NCI-H526 (cell line): ENCODE measurements at regions not wholly inside any gene's neighbourhood (a gene's known extent, or its start where the extent isn't known, plus 50 kb on each side); places are given as distances from the start of the nearest gene placed in this dataset.
"Not testable (repeated sequence)": the region's sequence is repeated elsewhere in the genome, so short reads cannot be mapped to it uniquely, and the experiment has no call there.

ENCODE experiments used
- DNase-seq, 2 experiments: peaks; one replicate each; lab custom pipeline; 2025; lab: John Stamatoyannopoulos, UW

DNA sequence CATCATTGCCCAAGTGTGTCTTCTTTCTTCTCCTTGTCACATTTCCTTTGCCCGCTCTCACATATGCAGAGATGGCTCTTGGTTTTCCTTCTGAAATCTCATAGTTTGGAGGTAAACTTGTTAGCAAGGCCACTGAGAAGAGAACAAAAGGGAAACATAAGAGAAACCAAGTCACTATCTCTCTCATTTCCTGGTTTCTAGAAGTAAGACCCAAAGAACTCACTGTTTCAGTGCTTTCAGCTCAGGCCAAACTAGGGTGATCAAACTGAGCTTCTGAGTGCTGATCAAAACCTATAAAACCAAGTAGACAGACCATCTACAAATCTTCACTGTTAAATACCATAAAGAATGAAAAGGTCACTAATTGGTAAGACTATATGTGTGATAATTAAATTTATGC, 275.4 kb upstream of the BTG1 start:
- DNase-seq: no peak

GRCh38 chr12:92419201-92419600, 273.6 kb upstream of the BTG1 start:
- no peak for DNase-seq

- no peak for DNase-seq
Measured at GRCh38 chr12:92418381-92418780, 272.7 kb upstream of the BTG1 start.

- DNase-seq: no peak
Measured at GRCh38 chr12:92417373-92417772, 271.7 kb upstream of the BTG1 start.

- no peak for DNase-seq
Measured at GRCh38 chr12:92416385-92416812, 270.8 kb upstream of the BTG1 start.

- no peak for DNase-seq
Measured at GRCh38 chr12:92414170-92415070, 268.8 kb upstream of the BTG1 start.

DNA sequence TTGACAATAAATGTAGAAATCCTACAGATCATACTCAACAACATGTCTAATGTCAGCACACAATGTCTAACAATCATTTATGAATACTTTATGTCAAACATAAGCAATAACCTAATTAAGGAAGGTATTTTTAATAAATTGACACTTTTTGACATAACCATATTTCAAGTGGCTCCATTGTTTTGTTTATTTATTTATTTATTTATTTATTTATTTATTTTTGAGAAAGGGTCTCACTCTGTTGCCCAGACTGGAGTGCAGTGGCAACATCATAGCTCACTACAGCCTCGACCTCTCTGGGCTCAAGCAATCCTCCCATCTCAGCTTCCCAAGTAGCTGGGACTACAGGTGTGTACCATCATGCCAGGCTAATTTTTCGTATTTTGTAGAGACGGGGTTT, 267.6 kb upstream of the BTG1 start:
- no peak for DNase-seq

DNA sequence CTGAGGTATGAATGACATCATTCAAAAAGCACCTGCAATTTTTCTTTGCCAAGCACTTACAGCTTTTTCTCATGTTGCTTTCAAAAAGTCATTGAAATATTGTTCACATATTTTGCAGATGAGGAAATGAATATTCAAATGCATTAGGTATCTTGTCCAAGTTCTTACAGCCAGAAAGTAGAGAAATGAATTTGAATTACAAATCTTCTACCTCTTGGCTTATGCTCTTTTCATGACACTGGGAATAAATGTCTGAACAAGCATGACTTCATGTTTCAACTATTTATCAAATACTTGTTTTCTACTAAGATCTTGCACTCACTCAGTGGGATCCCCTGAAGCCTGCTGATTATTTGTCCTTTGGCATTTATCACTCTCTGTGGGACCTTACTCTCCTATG, 267.2 kb upstream of the BTG1 start:
- no peak for DNase-seq

DNA sequence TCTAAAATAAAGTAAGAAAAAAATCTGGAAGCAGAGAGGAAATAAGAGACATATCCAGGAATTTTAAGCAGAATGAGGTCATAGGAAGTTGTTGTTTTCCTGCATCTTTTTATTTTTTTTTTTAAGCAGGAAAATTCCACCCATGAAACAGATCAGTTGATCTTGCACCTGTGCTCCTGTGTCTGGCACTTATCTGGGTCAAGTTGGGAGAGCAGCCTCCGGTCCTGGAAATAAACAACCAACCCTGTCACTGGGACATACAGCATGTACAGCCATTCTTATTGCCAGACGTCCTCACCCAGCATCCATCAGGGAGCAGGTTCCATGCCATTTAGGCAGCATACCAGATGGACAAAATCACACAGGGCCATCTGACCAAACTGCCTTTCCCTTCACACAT, 266.0 kb upstream of the BTG1 start:
- DNase-seq: no peak

DNA sequence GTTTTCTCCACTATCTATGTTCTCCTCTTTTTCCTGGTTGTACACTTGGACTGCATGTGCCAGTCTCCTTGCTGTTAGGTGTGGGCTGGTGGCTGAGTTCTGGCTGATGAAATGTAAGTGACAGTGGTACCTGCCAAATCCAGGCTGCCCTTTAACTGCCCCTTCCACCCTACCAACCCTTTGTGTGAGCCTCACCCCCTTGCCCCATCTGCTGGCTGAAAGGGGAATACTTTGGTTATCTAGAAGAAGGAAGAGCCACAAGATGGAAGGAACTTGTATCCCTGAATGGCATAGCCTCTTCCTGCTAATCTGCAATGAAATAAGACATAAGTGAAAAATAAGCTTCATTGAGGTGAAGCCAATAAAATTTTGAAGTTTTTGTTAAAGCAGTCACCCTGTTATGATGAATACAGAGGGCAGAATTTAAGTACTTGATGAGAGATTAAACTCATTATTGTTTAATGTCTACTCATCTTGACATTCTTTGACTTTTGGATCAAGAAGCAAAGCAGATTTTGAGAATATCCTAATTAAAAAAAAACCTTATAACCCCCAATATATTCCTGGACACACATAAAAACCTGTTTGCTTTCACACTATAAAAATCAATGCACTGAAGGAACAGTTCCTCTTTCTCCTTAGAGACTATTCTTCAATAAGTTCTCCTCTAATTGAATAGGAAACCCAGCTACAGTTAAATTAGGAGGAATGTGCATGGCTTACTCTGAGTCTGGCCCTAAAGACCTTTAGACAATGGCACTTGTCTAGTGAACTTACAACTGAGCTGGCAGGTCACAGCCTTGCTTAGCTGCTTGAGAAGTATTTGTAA, 262.6 kb upstream of the BTG1 start:
- DNase-seq: peak; percentile 39 to 77

GRCh38 chr12:92406404-92407070, 260.9 kb upstream of the BTG1 start:
- DNase-seq: not testable (repeated sequence)

DNA sequence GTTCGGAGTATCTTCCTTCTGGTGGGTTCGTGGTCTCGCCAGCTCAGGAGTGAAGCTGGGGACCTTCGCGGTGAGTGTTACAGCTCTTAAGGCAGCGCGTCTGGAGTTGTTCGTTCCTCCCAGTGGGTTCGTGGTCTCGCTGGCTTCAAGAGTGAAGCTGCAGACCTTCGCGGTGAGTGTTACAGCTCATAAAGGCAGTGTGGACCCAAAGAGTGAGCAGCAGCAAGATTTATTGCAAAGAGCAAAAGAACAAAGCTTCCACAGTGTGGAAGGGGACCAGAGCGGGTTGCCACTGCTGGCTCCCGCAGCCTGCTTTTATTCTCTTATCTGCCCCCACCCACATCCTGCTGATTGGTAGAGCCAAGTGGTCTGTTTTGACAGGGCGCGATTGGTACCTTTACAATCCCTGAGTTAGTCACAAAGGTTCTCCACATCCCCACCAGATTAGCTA, 260.2 kb upstream of the BTG1 start:
- DNase-seq: not testable (repeated sequence)

DNA sequence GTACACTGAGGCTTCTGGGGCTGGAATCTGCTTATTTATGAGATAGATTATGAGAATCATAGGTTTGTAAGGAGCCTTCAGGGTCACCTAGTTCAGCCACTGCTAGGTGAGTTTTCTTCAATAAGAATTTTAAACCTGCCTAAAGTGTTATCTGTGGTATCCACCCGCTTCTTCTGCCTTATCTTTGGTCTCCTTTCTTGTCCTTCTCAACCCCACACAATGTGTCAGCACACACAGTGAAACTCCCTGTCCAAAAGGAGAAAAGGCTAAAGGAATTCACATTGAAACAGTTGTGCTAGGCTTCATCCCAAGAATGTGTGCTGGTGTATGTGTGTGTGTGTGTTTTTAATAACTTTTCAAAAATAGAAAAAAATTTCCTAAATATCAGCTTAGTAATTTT, 259.3 kb upstream of the BTG1 start:
- DNase-seq: no peak

- DNase-seq: no peak
Measured at GRCh38 chr12:92404259-92404894, 258.7 kb upstream of the BTG1 start.

DNA sequence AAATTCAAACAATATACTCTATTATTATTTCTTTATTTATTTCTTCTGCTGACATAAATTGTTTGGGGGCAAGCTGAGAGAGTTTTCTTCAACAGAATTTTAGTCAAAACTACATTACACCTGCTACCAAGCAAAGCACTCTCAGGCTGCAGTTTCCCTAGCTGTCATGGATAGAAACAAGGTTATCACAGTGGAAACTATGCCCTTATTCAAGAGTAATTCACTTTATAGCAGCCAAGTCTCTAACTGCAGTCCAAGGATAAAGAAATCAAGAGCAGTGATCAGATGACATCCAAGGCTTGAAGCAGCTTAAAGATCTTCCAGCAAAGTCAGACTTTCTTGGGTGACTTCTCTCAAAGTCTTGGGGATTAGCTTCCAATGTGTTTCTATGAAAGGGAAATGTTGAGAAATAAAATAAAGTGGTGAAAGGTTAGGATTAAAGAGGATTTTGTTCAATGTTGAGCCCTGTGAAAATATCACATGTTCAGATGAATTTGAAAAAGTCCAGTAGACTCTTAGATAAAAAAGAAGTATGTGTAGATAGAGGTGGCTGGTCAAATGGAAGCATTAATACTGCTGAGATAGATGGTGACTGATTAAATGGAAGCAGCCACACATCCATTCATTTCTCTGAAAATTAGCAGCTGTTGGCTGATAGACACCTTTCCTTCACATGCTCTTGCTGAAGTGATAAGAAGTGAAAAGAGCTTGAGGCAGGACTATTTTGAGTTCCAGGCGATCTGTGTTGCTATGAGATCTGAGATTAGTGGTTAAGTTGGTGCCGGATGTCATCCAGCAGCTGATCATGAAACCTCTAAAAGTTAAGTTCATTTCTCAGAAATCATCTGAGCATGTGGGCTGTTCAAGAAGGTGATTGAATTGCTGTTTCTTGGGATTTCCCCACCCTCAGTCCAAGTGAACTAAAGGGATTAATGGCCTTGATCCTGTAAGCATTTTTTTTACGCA, 257.8 kb upstream of the BTG1 start:
- no peak for DNase-seq

DNA sequence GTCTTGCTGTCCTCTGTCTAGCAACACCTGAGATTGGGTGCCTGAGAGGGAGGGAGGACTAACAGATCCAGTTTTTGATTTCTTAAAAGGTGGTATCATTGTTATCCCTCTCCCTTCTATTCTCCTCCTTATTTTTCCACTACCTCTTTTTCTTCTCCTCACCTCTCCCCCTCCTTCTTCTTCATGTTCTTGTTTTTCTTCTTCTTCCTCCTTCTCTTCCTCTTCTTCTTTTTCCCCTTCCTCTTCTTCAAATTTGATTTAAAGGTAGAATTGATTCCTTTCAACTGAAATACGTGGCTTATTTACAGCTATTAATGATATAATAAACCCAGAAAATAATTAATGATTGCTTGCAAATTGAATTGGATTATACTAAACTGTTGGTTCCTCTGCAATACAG, 256.8 kb upstream of the BTG1 start:
- no peak for DNase-seq

DNA sequence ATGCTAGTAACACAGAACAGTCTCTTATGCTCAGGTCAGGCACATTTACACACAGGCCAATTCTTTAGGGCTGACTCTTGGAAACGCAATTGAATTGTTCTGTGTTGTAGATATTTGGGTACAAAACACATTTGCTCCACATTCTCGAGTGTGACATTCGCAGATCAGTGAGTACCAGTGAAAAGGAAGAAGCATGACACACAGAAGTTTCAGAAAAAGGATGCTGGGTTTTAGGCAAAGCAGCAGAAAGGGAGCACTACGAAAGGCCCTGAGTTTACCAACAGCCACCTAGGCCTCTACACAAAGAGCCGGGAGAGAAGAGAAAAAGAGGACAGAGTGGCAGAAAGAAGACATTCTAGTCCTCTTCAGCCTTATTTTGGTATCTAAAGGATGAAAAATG, 254.4 kb upstream of the BTG1 start:
- DNase-seq: no peak

DNA sequence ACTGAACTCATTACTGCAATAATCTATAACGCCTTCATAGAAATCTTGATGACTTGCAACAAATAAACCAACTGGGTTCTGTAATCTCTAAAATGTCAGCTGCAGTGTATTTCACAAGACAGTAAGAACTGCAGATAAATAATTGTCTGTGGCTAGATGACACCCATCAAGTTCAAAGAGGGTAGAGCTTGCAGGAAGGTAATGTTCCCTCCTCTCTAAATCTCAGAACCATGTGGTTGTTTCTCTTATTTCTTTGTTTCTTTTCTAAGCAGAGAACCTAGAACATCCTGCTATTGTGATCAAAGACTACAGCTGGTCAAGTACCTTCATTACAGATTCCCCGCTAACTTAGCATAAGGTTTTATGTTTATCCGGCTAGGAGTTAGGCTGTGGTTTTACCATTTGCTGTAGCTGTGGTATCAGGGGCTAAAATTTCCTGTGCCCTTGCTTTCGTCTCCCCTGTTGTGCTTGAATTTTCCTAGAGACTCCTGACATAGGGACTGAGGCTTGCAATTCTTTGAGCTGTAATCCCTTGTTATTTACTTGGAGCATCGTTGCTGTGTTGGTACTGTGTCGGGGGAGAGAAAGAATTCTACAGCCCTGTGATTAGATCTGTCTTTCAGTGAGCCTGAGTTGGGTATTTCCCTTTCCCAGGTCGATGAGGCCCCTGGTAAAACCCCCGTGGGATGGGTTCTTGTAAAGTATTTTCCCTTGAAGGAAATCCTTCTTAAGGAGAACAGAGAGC, 253.1 kb upstream of the BTG1 start:
- DNase-seq: no peak

DNA sequence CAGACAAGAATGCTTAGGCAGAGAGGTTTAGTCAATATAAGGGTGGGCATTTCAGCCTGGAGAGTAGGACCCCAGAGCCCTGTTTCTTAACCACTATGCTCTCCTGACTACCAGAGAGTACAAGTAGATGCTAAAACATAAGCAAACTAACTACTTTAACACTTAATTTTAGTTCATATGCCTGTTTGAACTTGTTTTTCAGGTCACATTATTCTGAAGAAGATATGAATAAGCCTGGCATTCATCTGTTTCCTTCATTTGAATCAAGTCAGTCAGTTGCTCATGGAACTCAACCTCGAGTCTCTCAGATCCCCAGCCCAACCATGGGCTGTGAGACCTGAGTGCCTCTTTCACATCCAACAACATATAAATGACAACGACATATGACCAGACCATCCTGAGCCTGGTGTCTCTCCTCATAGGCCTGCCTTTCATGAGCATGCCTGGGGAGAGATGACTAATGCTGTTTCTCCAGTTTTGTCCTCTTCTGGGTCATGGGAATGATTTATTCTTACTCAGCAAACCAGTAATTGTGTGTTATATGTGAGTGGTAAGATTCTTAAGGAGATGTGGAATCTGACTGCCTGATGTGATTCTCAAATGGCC, 251.1 kb upstream of the BTG1 start:
- no peak for DNase-seq

- DNase-seq: no peak
Measured at GRCh38 chr12:92395322-92395721, 249.7 kb upstream of the BTG1 start.
